Kidney capillary endothelial cell (primary cell): ENCODE measurements at regions not wholly inside any gene's neighbourhood (a gene's known extent, or its start where the extent isn't known, plus 50 kb on each side); places are given as distances from the start of the nearest gene placed in this dataset.
"Not testable (repeated sequence)": the region's sequence is repeated elsewhere in the genome, so short reads cannot be mapped to it uniquely, and the experiment has no call there.

Experiments used
- DNase-seq: peaks from one replicate; pipeline ENCODE4 v3.0.0-alpha.2; 2018; ENCODE audit warnings: low spot score

DNA sequence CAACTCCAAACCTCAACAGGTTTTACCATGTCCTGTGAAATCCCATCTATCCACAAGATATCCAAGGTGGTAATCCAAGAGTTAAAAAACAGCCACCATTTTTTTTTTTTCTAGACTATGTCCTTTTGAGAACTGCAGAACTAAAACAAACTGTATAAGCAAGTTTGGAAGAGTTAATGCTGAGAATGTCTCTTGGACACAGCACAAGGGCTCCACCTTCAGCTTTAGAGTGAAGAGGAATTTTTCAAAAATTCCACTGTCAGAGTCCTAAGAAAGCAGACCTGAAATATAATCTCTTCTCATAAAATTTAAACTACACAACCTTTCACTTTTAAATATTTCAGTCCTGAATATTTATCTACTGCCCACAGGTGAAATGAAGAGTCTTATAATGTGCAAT, 167.8 kb upstream of the CCNG1 start:
- DNase-seq, result no peak

DNA sequence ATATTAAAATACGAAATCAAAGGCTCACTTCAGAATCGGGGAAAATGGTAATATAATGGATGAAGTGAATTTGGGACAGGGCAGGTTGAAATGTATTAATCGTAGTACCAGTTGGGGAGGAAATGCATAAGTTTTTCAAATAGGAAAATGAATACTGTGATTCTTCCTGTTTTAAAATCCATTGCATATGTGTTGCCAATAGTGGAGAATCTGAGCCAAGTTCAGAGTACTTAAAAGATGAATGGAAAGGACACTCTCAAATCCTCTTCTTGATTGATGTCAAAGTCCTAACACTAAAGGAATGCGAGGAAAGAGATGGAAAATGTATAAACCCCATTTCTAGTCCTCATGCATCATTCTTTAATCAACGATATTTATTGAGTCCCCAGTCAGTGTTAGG, 160.9 kb upstream of the CCNG1 start:
- DNase-seq, result no peak

DNA sequence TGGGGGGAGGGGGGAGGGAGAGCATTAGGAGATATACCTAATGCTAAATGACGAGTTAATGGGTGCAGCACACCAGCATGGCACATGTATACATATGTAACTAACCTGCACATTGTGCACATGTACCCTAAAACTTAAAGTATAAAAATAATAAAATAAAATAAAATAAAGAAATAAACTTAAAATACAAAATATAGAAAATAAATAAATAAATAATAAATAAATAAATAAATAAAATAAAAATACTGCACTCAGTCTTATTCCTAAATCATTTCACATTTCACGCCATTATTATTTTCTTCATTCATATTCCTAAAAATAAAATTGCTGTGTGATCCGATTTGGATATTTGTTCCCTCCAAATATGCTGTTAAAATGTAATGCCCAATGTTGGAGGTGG, 156.5 kb upstream of the CCNG1 start:
- not testable (repeated sequence) for DNase-seq

GRCh38 chr5:163281512-163281911, 155.9 kb upstream of the CCNG1 start:
- DNase-seq, result no peak

GRCh38 chr5:163293836-163294235, 143.6 kb upstream of the CCNG1 start:
- DNase-seq, result no peak

GRCh38 chr5:163303718-163304117, 133.7 kb upstream of the CCNG1 start:
- no peak for DNase-seq

- no peak for DNase-seq
Measured at GRCh38 chr5:163305655-163306054, 131.7 kb upstream of the CCNG1 start.

- no peak for DNase-seq
Measured at GRCh38 chr5:163306421-163306820, 131.0 kb upstream of the CCNG1 start.

- no peak for DNase-seq
Measured at GRCh38 chr5:163309914-163310313, 127.5 kb upstream of the CCNG1 start.

GRCh38 chr5:163310997-163311396, 126.4 kb upstream of the CCNG1 start:
- no peak for DNase-seq

GRCh38 chr5:163312598-163312997, 124.8 kb upstream of the CCNG1 start:
- no peak for DNase-seq

- DNase-seq, result not testable (repeated sequence)
Measured at GRCh38 chr5:163313049-163313448, 124.3 kb upstream of the CCNG1 start.

DNA sequence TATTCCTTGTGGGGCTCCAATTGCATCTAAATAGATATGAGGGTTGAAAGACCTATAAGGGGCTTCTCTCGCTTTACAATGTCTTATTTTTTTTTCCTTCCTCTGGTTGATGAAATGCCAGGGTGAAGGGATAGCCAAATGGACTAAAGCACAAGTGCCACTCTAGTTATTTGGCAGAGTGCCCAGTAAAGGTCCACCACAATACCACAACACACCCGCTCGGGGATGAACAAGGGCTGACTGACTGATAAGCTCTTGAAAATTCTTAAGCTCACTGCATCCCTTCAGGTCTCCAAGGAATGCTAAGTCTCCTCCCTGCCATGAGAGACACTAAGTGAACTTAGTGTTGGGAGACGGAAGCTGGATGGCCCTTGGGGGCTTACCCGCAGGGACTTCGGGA, 121.0 kb upstream of the CCNG1 start:
- DNase-seq, result not testable (repeated sequence)

- DNase-seq, result no peak
Measured at GRCh38 chr5:163318707-163319106, 118.7 kb upstream of the CCNG1 start.

GRCh38 chr5:163321511-163321910, 115.9 kb upstream of the CCNG1 start:
- DNase-seq, result no peak

DNA sequence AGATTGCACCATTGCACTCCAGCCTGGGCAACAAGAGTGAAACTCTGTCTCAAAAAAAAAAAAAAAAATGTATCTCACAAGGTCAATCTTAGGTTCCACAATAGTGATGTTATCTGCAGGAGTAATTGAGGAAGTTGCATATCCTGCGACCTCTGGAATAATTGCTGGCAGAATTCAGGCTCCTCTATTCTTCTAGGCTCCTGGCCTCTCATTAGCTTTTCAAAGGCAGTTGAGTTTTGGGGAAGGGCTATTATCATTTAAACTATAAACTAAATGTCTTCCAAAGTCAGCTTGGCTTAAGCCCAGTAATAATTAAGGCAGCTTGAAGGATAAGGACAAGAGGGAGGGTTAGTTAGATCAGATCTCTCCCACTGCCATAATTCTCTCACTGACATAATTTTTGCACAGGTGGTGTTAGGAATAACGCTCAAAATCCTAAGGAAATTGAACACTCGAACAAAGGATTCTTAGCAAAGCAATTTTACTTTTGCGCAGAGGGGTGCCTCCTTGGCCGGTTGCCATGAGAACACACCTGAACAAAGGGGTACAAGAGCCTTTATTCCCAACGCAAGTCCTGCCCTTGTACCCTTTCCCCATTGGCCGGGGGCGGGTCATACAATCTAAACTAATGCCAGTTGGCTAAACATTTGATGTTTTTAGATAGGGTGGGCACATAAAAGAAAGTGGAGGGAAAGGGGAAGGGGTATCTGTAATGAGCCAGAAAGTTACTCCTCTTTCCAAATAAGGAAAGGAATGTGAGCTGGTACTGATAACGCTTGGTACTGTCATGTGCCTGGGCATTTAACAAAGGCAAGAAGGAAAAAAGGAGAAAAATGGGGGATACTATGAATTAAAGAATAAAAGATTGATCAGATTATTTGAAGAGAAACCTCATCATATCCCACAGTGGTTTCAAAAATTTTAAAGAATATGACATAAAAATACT, 106.4 kb upstream of the CCNG1 start:
- DNase-seq, result no peak

- not testable (repeated sequence) for DNase-seq
Measured at GRCh38 chr5:163336074-163336473, 101.3 kb upstream of the CCNG1 start.

DNA sequence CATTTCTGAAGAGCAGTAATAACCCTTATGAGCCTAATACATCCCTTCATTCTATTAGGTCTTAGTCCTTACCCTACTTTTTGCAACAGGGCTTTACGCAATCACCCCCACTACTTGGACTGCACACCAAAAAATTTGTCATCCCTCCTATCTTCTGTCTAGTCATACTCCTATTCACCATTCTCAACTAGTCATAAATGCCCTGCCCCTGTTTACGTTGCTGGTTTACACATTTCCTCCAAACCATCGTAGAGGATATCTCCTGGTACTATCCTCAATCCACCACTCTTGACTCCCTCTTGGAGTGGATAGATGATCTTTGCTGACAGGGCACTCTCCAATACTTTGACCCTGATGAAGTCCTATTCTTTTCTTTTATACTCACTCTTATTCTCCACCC, 98.2 kb upstream of the CCNG1 start:
- DNase-seq, result no peak

- DNase-seq, result not testable (repeated sequence)
Measured at GRCh38 chr5:163340378-163340777, 97.0 kb upstream of the CCNG1 start.

GRCh38 chr5:163342306-163342705, 95.1 kb upstream of the CCNG1 start:
- DNase-seq, result no peak

DNA sequence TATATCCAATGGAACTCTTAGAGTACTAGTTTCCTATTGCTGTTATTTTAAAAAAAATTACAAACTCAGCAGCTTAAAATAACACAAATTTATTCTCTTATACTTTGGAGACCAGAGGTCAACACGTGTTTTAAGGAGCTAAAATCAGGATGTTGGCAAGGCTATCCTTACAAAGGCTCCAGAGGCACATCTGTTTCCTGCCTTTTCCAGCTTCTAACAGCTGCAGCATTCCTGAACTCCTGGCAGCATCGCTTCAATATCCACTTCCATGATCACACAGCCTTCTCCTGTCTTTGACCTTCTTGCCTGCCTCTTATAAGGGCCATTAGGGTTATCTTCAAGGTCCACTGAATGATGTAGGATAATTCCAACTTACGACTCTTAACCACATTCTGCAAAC, 92.2 kb upstream of the CCNG1 start:
- no peak for DNase-seq

GRCh38 chr5:163347671-163348070, 89.7 kb upstream of the CCNG1 start:
- DNase-seq, result peak; percentile 57

DNA sequence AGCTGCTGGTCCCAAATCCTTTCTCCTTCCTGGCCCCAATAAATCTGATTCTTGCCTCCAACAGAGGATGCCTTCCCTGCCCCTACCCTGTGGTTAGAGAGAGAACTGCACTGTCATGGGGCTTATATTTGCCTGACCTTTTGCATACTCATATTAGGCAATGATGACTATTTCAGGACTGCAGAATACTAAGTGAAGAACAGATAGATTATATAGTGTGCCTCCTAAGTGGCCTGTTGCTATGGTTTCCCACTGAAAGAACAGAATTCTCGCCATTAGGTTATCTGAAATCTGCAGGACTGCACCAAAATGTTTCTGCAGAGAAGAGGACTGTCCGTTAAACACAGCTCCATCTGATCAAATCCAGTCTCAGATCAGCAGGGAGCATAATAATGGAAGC, 87.3 kb upstream of the CCNG1 start:
- DNase-seq, result no peak

DNA sequence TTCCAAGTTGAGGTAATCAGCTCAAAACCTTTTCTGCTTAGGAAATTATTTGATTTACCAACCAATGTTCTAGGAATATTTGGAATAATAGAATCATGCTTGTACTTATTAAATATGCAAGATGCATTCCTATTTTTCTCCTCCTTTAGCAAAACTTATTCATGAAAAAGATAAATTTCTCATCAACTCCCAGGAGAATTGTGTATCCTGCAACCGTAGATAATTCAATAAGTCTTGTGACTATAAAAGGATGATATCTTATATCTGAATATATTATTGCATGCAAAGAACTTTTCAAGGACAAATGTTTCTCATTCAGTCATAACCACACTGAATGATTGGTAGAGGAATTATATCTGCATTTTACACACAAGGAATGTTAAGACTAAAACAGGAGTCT, 84.9 kb upstream of the CCNG1 start:
- DNase-seq, result no peak
